GM12891 (cell line): ENCODE measurements at regions not wholly inside any gene's neighbourhood (a gene's known extent, or its start where the extent isn't known, plus 50 kb on each side); places are given as distances from the start of the nearest gene placed in this dataset.

Source experiments
- PAX5 ChIP-seq: IDR thresholded peaks from 2 replicates; pipeline ENCODE4 v1.6.1; 2011; ENCODE audit warnings: low read length, moderate library complexity, mild to moderate bottlenecking; ENCODE audit not compliant: insufficient read depth, severe bottlenecking
- POLR2A ChIP-seq: IDR thresholded peaks from 2 replicates; pipeline ENCODE4 v1.6.1; 2011; ENCODE audit warnings: low read depth, low read length, control low read depth
- SPI1 ChIP-seq: IDR thresholded peaks from 2 replicates; pipeline ENCODE4 v1.6.1; 2011; ENCODE audit warnings: low read depth, low read length, control low read depth

- TF ChIP-seq PAX5, result no peak
- no peak for TF ChIP-seq SPI1
- no peak for TF ChIP-seq POLR2A
Measured at GRCh38 chr6:141848029-141848890, 284.5 kb upstream of the GJE1 start.
